ENCODE measurements at regions not wholly inside any gene's neighbourhood (a gene's known extent, or its start where the extent isn't known, plus 50 kb on each side); places are given as distances from the start of the nearest gene placed in this dataset.

- no peak for TF ChIP-seq ZC3H10 (CRISPR knock-in tag; IDR thresholded peaks at IDR 0.05)
- no peak for TF ChIP-seq TCF4 (CRISPR knock-in tag; IDR thresholded peaks at IDR 0.05; ENCODE audit: borderline replicate concordance)
- TF ChIP-seq ISL1 (CRISPR knock-in tag; IDR thresholded peaks at IDR 0.05), result no peak
- TF ChIP-seq ZNF70 (CRISPR knock-in tag; IDR thresholded peaks at IDR 0.05), result no peak
- no peak for TF ChIP-seq PATZ1 (CRISPR knock-in tag; IDR thresholded peaks at IDR 0.05; ENCODE audit: borderline replicate concordance)
- TF ChIP-seq ARNTL (CRISPR knock-in tag; IDR thresholded peaks at IDR 0.05; ENCODE audit: borderline replicate concordance, low read depth), result no peak
- TF ChIP-seq ZNF565 (CRISPR knock-in tag; conservative IDR thresholded peaks at IDR 0.05; ENCODE audit: low read depth), result no peak
- no peak for TF ChIP-seq RARB (CRISPR knock-in tag; IDR thresholded peaks at IDR 0.05)
- no peak for TF ChIP-seq CREB5 (CRISPR knock-in tag; IDR thresholded peaks at IDR 0.05; ENCODE audit: low read depth)
- no peak for TF ChIP-seq GLIS3 (CRISPR knock-in tag; IDR thresholded peaks at IDR 0.05)
- TF ChIP-seq ZFP30 (CRISPR knock-in tag; IDR thresholded peaks at IDR 0.05), result no peak
- no peak for TF ChIP-seq ZNF8 (CRISPR knock-in tag; IDR thresholded peaks at IDR 0.05)
- TF ChIP-seq PPARA (CRISPR knock-in tag; IDR thresholded peaks at IDR 0.05; ENCODE audit: borderline replicate concordance), result no peak
Measured at GRCh38 chr2:57726294-57726693, 320.3 kb upstream of the VRK2 start.

Data from SK-N-SH treated with all-trans-retinoic acid at 6 μM for 48 hours (cell line).